ENCODE measurements at regions not wholly inside any gene's neighbourhood (a gene's known extent, or its start where the extent isn't known, plus 50 kb on each side); places are given as distances from the start of the nearest gene placed in this dataset.

- no peak for DNase-seq (ENCODE audit: low spot score)
Observed at GRCh38 chr20:6614836-6615235, 152.7 kb upstream of the BMP2 start.

GRCh38 chr20:6613280-6613861 lies 154.1 kb upstream of the BMP2 start:
- no peak for DNase-seq (ENCODE audit: low spot score)

- DNase-seq (ENCODE audit: low spot score): no peak
Observed at GRCh38 chr20:6612606-6612923, 154.9 kb upstream of the BMP2 start.

GRCh38 chr20:6611911-6612605 lies 155.4 kb upstream of the BMP2 start:
- DNase-seq (ENCODE audit: low spot score): no peak

GRCh38 chr20:6606651-6607050 lies 160.8 kb upstream of the BMP2 start:
- no peak for DNase-seq (ENCODE audit: low spot score)

GRCh38 chr20:6605055-6605935 lies 162.2 kb upstream of the BMP2 start:
- no peak for DNase-seq (ENCODE audit: low spot score)

- no peak for DNase-seq (ENCODE audit: low spot score)
Observed at GRCh38 chr20:6604179-6604578, 163.3 kb upstream of the BMP2 start.

GRCh38 chr20:6599876-6600735 lies 167.4 kb upstream of the BMP2 start:
- no peak for DNase-seq (ENCODE audit: low spot score)

- no peak for DNase-seq (ENCODE audit: low spot score)
Observed at GRCh38 chr20:6595704-6596103, 171.8 kb upstream of the BMP2 start.

GRCh38 chr20:6590891-6591637 lies 176.4 kb upstream of the BMP2 start:
- DNase-seq (ENCODE audit: low spot score): no peak

- DNase-seq (ENCODE audit: low spot score): peak; percentile 49
Observed at GRCh38 chr20:6588296-6588695, 179.2 kb upstream of the BMP2 start.

GRCh38 chr20:6583134-6583738 lies 184.2 kb upstream of the BMP2 start:
- peak; percentile 45 for DNase-seq (ENCODE audit: low spot score)

GRCh38 chr20:6582449-6582848 lies 185.0 kb upstream of the BMP2 start:
- no peak for DNase-seq (ENCODE audit: low spot score)

- no peak for DNase-seq (ENCODE audit: low spot score)
Observed at GRCh38 chr20:6580486-6580885, 187.0 kb upstream of the BMP2 start.

GRCh38 chr20:6579824-6580223 lies 187.7 kb upstream of the BMP2 start:
- DNase-seq (ENCODE audit: low spot score): no peak

- DNase-seq (ENCODE audit: low spot score): no peak
Observed at GRCh38 chr20:6579417-6579816, 188.1 kb upstream of the BMP2 start.

- no peak for DNase-seq (ENCODE audit: low spot score)
Observed at GRCh38 chr20:6577451-6577850, 190.0 kb upstream of the BMP2 start.

- no peak for DNase-seq (ENCODE audit: low spot score)
Observed at GRCh38 chr20:6576726-6577125, 190.8 kb upstream of the BMP2 start.

- DNase-seq (ENCODE audit: low spot score): peak; percentile 67
Observed at GRCh38 chr20:6575912-6576401, 191.5 kb upstream of the BMP2 start.

GRCh38 chr20:6566821-6567220 lies 200.7 kb upstream of the BMP2 start:
- no peak for DNase-seq (ENCODE audit: low spot score)

- no peak for DNase-seq (ENCODE audit: low spot score)
Observed at GRCh38 chr20:6562111-6562510, 205.4 kb upstream of the BMP2 start.

All from hematopoietic multipotent progenitor cell treated with erythropoietin and hydrocortisone succinate and interleukin-3 and kit ligand, for 17 days (in vitro differentiated cells).